ENCODE measurements at regions not wholly inside any gene's neighbourhood (a gene's known extent, or its start where the extent isn't known, plus 50 kb on each side); places are given as distances from the start of the nearest gene placed in this dataset.

- no peaks in the 10 kb centered on the region for H3K4me1 Mint-ChIP-seq (ENCODE audit: low read depth)
- H3K36me3 ChIP-seq (ENCODE audit: insufficient read depth, low read length): no peaks in the 10 kb centered on the region
- H3K36me3 Mint-ChIP-seq (ENCODE audit: low read depth): no peaks in the 10 kb centered on the region
- POLR2A ChIA-PET: no interaction called here
- H3K4me3 Mint-ChIP-seq: no peak overlapping the region
- H3K4me3 ChIP-seq (ENCODE audit: low read length): no peak overlapping the region
- no peak overlapping the region for H3K27ac Mint-ChIP-seq
- no peaks in the 10 kb centered on the region for H3K9me3 Mint-ChIP-seq
- intact Hi-C loops (cut with DNase I, micrococcal nuclease): no loop called here
- no peak overlapping the region for H3K27ac ChIP-seq (ENCODE audit: low read depth in 1 of 2, low read length in 2 of 2)
- no peaks in the 10 kb centered on the region for H3K27me3 ChIP-seq (ENCODE audit: control insufficient read depth in 1 of 2, insufficient read depth in 2 of 2, low read length in 2 of 2)
- H3K4me1 ChIP-seq (ENCODE audit: insufficient read depth, low read length): no peaks in the 10 kb centered on the region
- CTCF ChIA-PET: no interaction called here
- H3K27me3 Mint-ChIP-seq: no peaks in the 10 kb centered on the region
- TF ChIP-seq, protein P1, sequence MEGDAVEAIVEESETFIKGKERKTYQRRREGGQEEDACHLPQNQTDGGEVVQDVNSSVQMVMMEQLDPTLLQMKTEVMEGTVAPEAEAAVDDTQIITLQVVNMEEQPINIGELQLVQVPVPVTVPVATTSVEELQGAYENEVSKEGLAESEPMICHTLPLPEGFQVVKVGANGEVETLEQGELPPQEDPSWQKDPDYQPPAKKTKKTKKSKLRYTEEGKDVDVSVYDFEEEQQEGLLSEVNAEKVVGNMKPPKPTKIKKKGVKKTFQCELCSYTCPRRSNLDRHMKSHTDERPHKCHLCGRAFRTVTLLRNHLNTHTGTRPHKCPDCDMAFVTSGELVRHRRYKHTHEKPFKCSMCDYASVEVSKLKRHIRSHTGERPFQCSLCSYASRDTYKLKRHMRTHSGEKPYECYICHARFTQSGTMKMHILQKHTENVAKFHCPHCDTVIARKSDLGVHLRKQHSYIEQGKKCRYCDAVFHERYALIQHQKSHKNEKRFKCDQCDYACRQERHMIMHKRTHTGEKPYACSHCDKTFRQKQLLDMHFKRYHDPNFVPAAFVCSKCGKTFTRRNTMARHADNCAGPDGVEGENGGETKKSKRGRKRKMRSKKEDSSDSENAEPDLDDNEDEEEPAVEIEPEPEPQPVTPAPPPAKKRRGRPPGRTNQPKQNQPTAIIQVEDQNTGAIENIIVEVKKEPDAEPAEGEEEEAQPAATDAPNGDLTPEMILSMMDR (IDR thresholded peaks at IDR 0.05): no peak
- ATAC-seq (ENCODE audit: poor library complexity) (no peak), DNase-seq (no peak)
- H3K9me3 ChIP-seq (ENCODE audit: control insufficient read depth in 1 of 2, insufficient read depth in 1 of 2, low read length in 2 of 2): peaks cover 0 to 9% of the 10 kb centered on the region in 2 experiments
These were observed 585.7 kb downstream of the INSC start for GRCh38 chr11:15700456-15700855.

DNA sequence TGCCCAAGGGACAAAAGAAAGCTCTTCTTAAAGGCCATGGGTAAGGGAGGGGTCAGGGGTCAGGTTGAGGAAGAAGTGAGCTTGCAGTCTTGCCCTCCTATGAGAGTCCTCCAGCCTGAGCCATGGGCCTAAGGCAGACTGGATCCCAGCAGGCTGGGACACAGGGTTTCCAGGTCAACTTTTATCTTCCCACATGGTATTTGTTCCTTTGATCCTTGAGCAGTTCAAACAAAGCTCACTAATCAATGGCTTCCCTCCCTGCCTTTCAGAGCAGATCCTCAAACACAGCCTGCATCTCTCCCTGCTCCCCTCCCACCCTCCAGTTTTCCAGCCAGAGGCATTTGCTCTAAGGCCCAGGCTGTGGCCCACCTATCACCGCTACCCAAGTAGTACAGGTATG lies 589.3 kb downstream of the INSC start:
- CTCF ChIA-PET: no interaction called here
- intact Hi-C loops (cut with DNase I, micrococcal nuclease): no loop called here
- no peaks in the 10 kb centered on the region for H3K27me3 ChIP-seq (ENCODE audit: control insufficient read depth in 1 of 2, insufficient read depth in 2 of 2, low read length in 2 of 2)
- H3K27me3 Mint-ChIP-seq: no peaks in the 10 kb centered on the region
- ATAC-seq (ENCODE audit: poor library complexity) (no peak), DNase-seq (no peak)
- H3K36me3 ChIP-seq (ENCODE audit: insufficient read depth, low read length): no peaks in the 10 kb centered on the region
- H3K9me3 Mint-ChIP-seq: no peaks in the 10 kb centered on the region
- no peaks in the 10 kb centered on the region for H3K4me1 ChIP-seq (ENCODE audit: insufficient read depth, low read length)
- H3K27ac Mint-ChIP-seq: no peak overlapping the region
- H3K4me1 Mint-ChIP-seq (ENCODE audit: low read depth): no peaks in the 10 kb centered on the region
- H3K4me3 Mint-ChIP-seq: no peak overlapping the region
- H3K9me3 ChIP-seq (ENCODE audit: control insufficient read depth in 1 of 2, insufficient read depth in 1 of 2, low read length in 2 of 2): peaks cover 0 to 7% of the 10 kb centered on the region in 2 experiments
- TF ChIP-seq, protein P1 (IDR thresholded peaks at IDR 0.05): no peak
- H3K36me3 Mint-ChIP-seq (ENCODE audit: low read depth): no peaks in the 10 kb centered on the region
- no peak overlapping the region for H3K27ac ChIP-seq (ENCODE audit: low read depth in 1 of 2, low read length in 2 of 2)
- POLR2A ChIA-PET: no interaction called here
- H3K4me3 ChIP-seq (ENCODE audit: low read length): no peak overlapping the region

DNA sequence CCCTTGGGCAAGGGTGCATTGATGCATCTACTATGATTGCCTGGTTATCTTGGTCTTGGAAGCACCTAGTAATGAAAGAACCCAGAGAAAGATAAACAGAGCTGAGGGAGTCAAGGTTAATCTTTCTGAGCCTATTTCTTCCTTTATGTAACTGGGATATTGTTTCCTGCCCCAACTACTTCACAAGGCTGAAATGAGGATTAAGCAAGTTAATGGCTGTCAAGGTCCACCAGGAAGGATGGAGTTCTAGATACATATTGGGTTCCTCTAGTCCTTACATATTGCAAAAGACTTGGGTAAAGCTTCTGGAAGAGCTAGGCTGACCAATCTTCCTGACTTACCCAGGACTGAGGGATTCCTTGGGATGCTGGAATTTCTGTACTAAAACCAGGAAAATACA lies 589.8 kb downstream of the INSC start:
- ATAC-seq (ENCODE audit: poor library complexity) (no peak), DNase-seq (no peak)
- Histone ChIP-seq H3K4me1 (ENCODE audit: insufficient read depth, low read length) (no peaks in the 10 kb centered on the region), H3K9me3 (ENCODE audit: control insufficient read depth in 1 of 2, insufficient read depth in 1 of 2, low read length in 2 of 2) (peaks cover 0 to 7% of the 10 kb centered on the region in 2 experiments), H3K27me3 (ENCODE audit: control insufficient read depth in 1 of 2, insufficient read depth in 2 of 2, low read length in 2 of 2) (no peaks in the 10 kb centered on the region), H3K36me3 (ENCODE audit: insufficient read depth, low read length) (no peaks in the 10 kb centered on the region), H3K4me3 (ENCODE audit: low read length) (no peak overlapping the region), H3K27ac (ENCODE audit: low read depth in 1 of 2, low read length in 2 of 2) (no peak overlapping the region)
- TF ChIP-seq, protein P1 (IDR thresholded peaks at IDR 0.05): no peak
- no peak overlapping the region for H3K27ac Mint-ChIP-seq
- intact Hi-C loops (cut with DNase I, micrococcal nuclease): no loop called here
- CTCF ChIA-PET: no interaction called here
- POLR2A ChIA-PET: no interaction called here
- no peaks in the 10 kb centered on the region for H3K9me3 Mint-ChIP-seq
- no peaks in the 10 kb centered on the region for H3K36me3 Mint-ChIP-seq (ENCODE audit: low read depth)
- H3K4me1 Mint-ChIP-seq (ENCODE audit: low read depth): no peaks in the 10 kb centered on the region
- H3K4me3 Mint-ChIP-seq: no peak overlapping the region
- H3K27me3 Mint-ChIP-seq: no peaks in the 10 kb centered on the region
